PFSK-1 (cell line): ENCODE measurements at regions not wholly inside any gene's neighbourhood (a gene's known extent, or its start where the extent isn't known, plus 50 kb on each side); places are given as distances from the start of the nearest gene placed in this dataset.

Experiments
- FOXP2 ChIP-seq: optimal IDR thresholded peaks from 2 replicates; pipeline ENCODE3; 2011; ENCODE audit warnings: borderline replicate concordance, control low read depth, inconsistent platforms; ENCODE audit not compliant: insufficient read depth; ENCODE audit errors: extremely low read length, extremely low read depth
- POLR2AphosphoS5 ChIP-seq: IDR thresholded peaks from 2 replicates; pipeline ENCODE4 v1.6.1; 2012; ENCODE audit warnings: low read depth, mild to moderate bottlenecking, control low read depth, low read length, moderate library complexity
- REST ChIP-seq, 2 experiments: IDR thresholded peaks; 2 replicates each; pipeline versions ENCODE4 v1.6.1 to v1.8.0; 2011 to 2012; ENCODE audit warnings: low read depth in 2 of 2, low read length in 2 of 2, control low read depth in 1 of 2, inconsistent platforms in 1 of 2, mild to moderate bottlenecking in 1 of 2, moderate library complexity in 1 of 2; ENCODE audit not compliant: insufficient read depth in 1 of 2
- SIN3A ChIP-seq: IDR thresholded peaks from 2 replicates; pipeline ENCODE4 v1.6.1; 2012; ENCODE audit warnings: mild to moderate bottlenecking, low read length, moderate library complexity, borderline replicate concordance; ENCODE audit not compliant: insufficient read depth
- TAF1 ChIP-seq: IDR thresholded peaks from 2 replicates; pipeline ENCODE4 v1.6.1; 2012; ENCODE audit warnings: low read length, control low read depth, borderline replicate concordance; ENCODE audit not compliant: insufficient read depth

- TF ChIP-seq FOXP2 (no peak), REST (IDR thresholded peaks at IDR 0.05; ENCODE audit: insufficient read depth in 1 of 2, low read depth in 2 of 2, low read length in 2 of 2) (no peak), SIN3A (no peak), POLR2AphosphoS5 (no peak), TAF1 (no peak)
Measured at GRCh38 chr1:187549540-187549939, 720.8 kb downstream of the PLA2G4A start.

GRCh38 chr1:187551061-187551460 lies 722.3 kb downstream of the PLA2G4A start:
- no peak for TF ChIP-seq POLR2AphosphoS5
- no peak for TF ChIP-seq FOXP2
- no peak for TF ChIP-seq SIN3A
- no peak for TF ChIP-seq REST (IDR thresholded peaks at IDR 0.05; ENCODE audit: insufficient read depth in 1 of 2, low read depth in 2 of 2, low read length in 2 of 2)
- no peak for TF ChIP-seq TAF1

- no peak for TF ChIP-seq TAF1
Measured at GRCh38 chr1:187563191-187563590, 734.4 kb downstream of the PLA2G4A start.

GRCh38 chr1:187566354-187566753 lies 737.6 kb downstream of the PLA2G4A start:
- no peak for TF ChIP-seq REST (IDR thresholded peaks at IDR 0.05; ENCODE audit: insufficient read depth in 1 of 2, low read depth in 2 of 2, low read length in 2 of 2)
- no peak for TF ChIP-seq POLR2AphosphoS5
- no peak for TF ChIP-seq SIN3A
- TF ChIP-seq TAF1 = no peak
- TF ChIP-seq FOXP2 = no peak

GRCh38 chr1:187568067-187568466 lies 739.3 kb downstream of the PLA2G4A start:
- no peak for TF ChIP-seq REST (IDR thresholded peaks at IDR 0.05; ENCODE audit: insufficient read depth in 1 of 2, low read depth in 2 of 2, low read length in 2 of 2)
- TF ChIP-seq POLR2AphosphoS5 = no peak
- TF ChIP-seq FOXP2 = no peak
- no peak for TF ChIP-seq SIN3A
- no peak for TF ChIP-seq TAF1
